Trophoblast cell (in vitro differentiated cells and primary cell): ENCODE measurements at regions not wholly inside any gene's neighbourhood (a gene's known extent, or its start where the extent isn't known, plus 50 kb on each side); places are given as distances from the start of the nearest gene placed in this dataset.

Source experiments
- DNase-seq, 2 donors: peaks; one replicate each; pipeline ENCODE4 v3.0.0-alpha.2; 2016
- H2AFZ ChIP-seq: 2 replicates; pipeline ENCODE4 v1.6.1; 2013; ENCODE audit warnings: low read length, moderate library complexity, mild to moderate bottlenecking; ENCODE audit not compliant: insufficient read depth, poor library complexity
- H2AK5ac ChIP-seq: 2 replicates; pipeline ENCODE4 v1.6.1; 2013; ENCODE audit warnings: mild to moderate bottlenecking, low read length
- H2BK120ac ChIP-seq: 2 replicates; pipeline ENCODE4 v1.6.1; 2013; ENCODE audit warnings: low read length, mild to moderate bottlenecking, moderate library complexity; ENCODE audit not compliant: insufficient read depth, poor library complexity
- H2BK12ac ChIP-seq: 2 replicates; pipeline ENCODE4 v1.6.1; 2013; ENCODE audit warnings: mild to moderate bottlenecking, low read length, moderate library complexity
- H2BK5ac ChIP-seq: 2 replicates; pipeline ENCODE4 v1.6.1; 2013; ENCODE audit warnings: low read length, low read depth, moderate library complexity, mild to moderate bottlenecking; ENCODE audit not compliant: poor library complexity
- H3K14ac ChIP-seq: 2 replicates; pipeline ENCODE4 v1.6.1; 2013; ENCODE audit warnings: mild to moderate bottlenecking, low read length
- H3K18ac ChIP-seq: 2 replicates; pipeline ENCODE4 v1.6.1; 2013; ENCODE audit warnings: mild to moderate bottlenecking, low read length
- H3K23ac ChIP-seq: 2 replicates; pipeline ENCODE4 v1.6.1; 2013; ENCODE audit warnings: low read length
- H3K27ac ChIP-seq: 2 replicates; pipeline ENCODE4 v1.5.1; 2013; ENCODE audit warnings: low read depth, mild to moderate bottlenecking, inconsistent platforms, low read length, moderate library complexity
- H3K27me3 ChIP-seq: 2 replicates; pipeline ENCODE4 v1.6.1; 2013; ENCODE audit warnings: inconsistent platforms, mild to moderate bottlenecking, low read length, moderate library complexity; ENCODE audit not compliant: insufficient read depth
- H3K36me3 ChIP-seq, 2 experiments: 1 replicate in 1 of 2; 2 replicates in 1 of 2; pipeline ENCODE4 v1.6.1; 2013; ENCODE audit warnings: low read length in 2 of 2, mild to moderate bottlenecking in 2 of 2, moderate library complexity in 1 of 2; ENCODE audit not compliant: insufficient read depth in 2 of 2, control insufficient read depth in 1 of 2
- H3K4ac ChIP-seq: 2 replicates; pipeline ENCODE4 v1.6.1; 2013; ENCODE audit warnings: low read depth, mild to moderate bottlenecking, low read length, moderate library complexity
- H3K4me1 ChIP-seq, 2 experiments: 1 replicate in 1 of 2; 2 replicates in 1 of 2; pipeline ENCODE4 v1.6.1; 2013; ENCODE audit warnings: low read length in 2 of 2, mild to moderate bottlenecking in 2 of 2, moderate library complexity in 1 of 2; ENCODE audit not compliant: insufficient read depth in 2 of 2, control insufficient read depth in 1 of 2
- H3K4me2 ChIP-seq: 2 replicates; pipeline ENCODE4 v1.6.1; 2013; ENCODE audit warnings: inconsistent platforms, mild to moderate bottlenecking, low read length, moderate library complexity
- H3K4me3 ChIP-seq: 2 replicates; pipeline ENCODE4 v1.5.1; 2013; ENCODE audit warnings: mild to moderate bottlenecking, low read depth, low read length, inconsistent platforms
- H3K79me1 ChIP-seq: one replicate; pipeline ENCODE4 v1.6.1; 2013; ENCODE audit warnings: low read length
- H3K79me2 ChIP-seq: 2 replicates; pipeline ENCODE4 v1.6.1; 2013; ENCODE audit warnings: low read length, mild to moderate bottlenecking; ENCODE audit not compliant: control insufficient read depth, insufficient read depth, poor library complexity
- H3K9ac ChIP-seq: 2 replicates; pipeline ENCODE4 v1.6.1; 2013; ENCODE audit warnings: mild to moderate bottlenecking, low read length
- H3K9me3 ChIP-seq: 2 replicates; pipeline ENCODE4 v1.6.1; 2013; ENCODE audit warnings: low read depth, mild to moderate bottlenecking, control low read depth, inconsistent platforms, low read length; ENCODE audit not compliant: insufficient read depth
- H4K12ac ChIP-seq: 2 replicates; pipeline ENCODE4 v1.6.1; 2013; ENCODE audit warnings: low read depth, mild to moderate bottlenecking, low read length, moderate library complexity
- H4K8ac ChIP-seq: 2 replicates; pipeline ENCODE4 v1.6.1; 2013; ENCODE audit warnings: low read depth, mild to moderate bottlenecking, low read length, moderate library complexity
- H4K91ac ChIP-seq: one replicate; pipeline ENCODE4 v1.6.1; 2013; ENCODE audit warnings: low read depth, mild to moderate bottlenecking, low read length, moderate library complexity
- WGBS: extraction: QIAGEN DNeasy Blood & Tissue Kit; methylation state at CpG from one replicate; pipeline ENCODE4 v1.1.7; 2013; ENCODE audit warnings: missing lambda C conversion rate; ENCODE audit not compliant: insufficient read length, insufficient coverage; ENCODE audit errors: extremely low coverage; 5-methylcytosine and 5-hydroxymethylcytosine counted together

- H3K36me3 ChIP-seq, result no peaks in the 10 kb centered on the region
- no peak overlapping the region for H2BK5ac ChIP-seq
- H2BK12ac ChIP-seq, result no peak overlapping the region
- no peak overlapping the region for H2AFZ ChIP-seq
- H3K79me2 ChIP-seq, result no peaks in the 10 kb centered on the region
- no peaks in the 10 kb centered on the region for H3K27me3 ChIP-seq
- no peak overlapping the region for H4K12ac ChIP-seq
- no peak overlapping the region for H4K8ac ChIP-seq
- no peak overlapping the region for H3K4ac ChIP-seq
- no peak for DNase-seq
- WGBS, result no CpG with 5 or more reads among the region's 1 CpG
- H3K18ac ChIP-seq, result no peak overlapping the region
- no peaks in the 10 kb centered on the region for H3K4me1 ChIP-seq
- no peak overlapping the region for H3K9ac ChIP-seq
- no peak overlapping the region for H3K4me2 ChIP-seq
- no peak overlapping the region for H2AK5ac ChIP-seq
- H3K27ac ChIP-seq, result no peak overlapping the region
- H4K91ac ChIP-seq, result no peak overlapping the region
- no peaks in the 10 kb centered on the region for H3K9me3 ChIP-seq
- no peak overlapping the region for H2BK120ac ChIP-seq
- no peak overlapping the region for H3K4me3 ChIP-seq
- no peak overlapping the region for H3K23ac ChIP-seq
- H3K14ac ChIP-seq, result no peak overlapping the region
- no peaks in the 10 kb centered on the region for H3K79me1 ChIP-seq
Observed at GRCh38 chr2:199682001-199682400, 169.0 kb downstream of the FTCDNL1 start.

DNA sequence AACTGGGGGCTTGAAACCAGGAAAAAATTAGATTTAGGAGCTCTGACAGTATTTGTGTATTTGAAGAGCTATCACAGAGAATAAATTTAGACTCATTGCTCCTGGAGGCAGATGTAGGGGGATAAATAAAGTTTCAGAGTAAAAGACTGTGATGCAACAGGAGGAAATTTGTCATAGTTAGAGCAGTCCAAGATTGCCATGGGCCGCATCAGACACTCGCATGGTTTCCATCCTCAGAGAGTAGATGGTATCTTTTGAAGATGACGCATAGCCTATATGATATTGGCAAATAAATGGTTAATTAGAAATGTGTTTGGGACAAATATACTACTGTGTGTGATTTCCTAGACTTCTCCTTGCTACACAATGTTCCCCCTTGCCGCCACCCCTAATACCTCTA lies 170.5 kb downstream of the FTCDNL1 start:
- H2BK5ac ChIP-seq, result no peak overlapping the region
- no peak overlapping the region for H3K4ac ChIP-seq
- no peak overlapping the region for H3K14ac ChIP-seq
- H3K4me1 ChIP-seq, result no peaks in the 10 kb centered on the region
- no peak overlapping the region for H2BK120ac ChIP-seq
- no peak for DNase-seq
- no peak overlapping the region for H3K18ac ChIP-seq
- H4K91ac ChIP-seq, result no peak overlapping the region
- H4K12ac ChIP-seq, result no peak overlapping the region
- H4K8ac ChIP-seq, result no peak overlapping the region
- H3K4me3 ChIP-seq, result no peak overlapping the region
- H3K79me1 ChIP-seq, result no peaks in the 10 kb centered on the region
- no peak overlapping the region for H3K23ac ChIP-seq
- WGBS, result no CpG with 5 or more reads among the region's 4 CpGs
- no peak overlapping the region for H3K4me2 ChIP-seq
- H3K79me2 ChIP-seq, result no peaks in the 10 kb centered on the region
- no peaks in the 10 kb centered on the region for H3K36me3 ChIP-seq
- no peak overlapping the region for H3K27ac ChIP-seq
- H3K27me3 ChIP-seq, result no peaks in the 10 kb centered on the region
- no peak overlapping the region for H2AFZ ChIP-seq
- no peak overlapping the region for H2AK5ac ChIP-seq
- no peaks in the 10 kb centered on the region for H3K9me3 ChIP-seq
- H3K9ac ChIP-seq, result no peak overlapping the region
- no peak overlapping the region for H2BK12ac ChIP-seq

GRCh38 chr2:199679883-199680282 lies 171.1 kb downstream of the FTCDNL1 start:
- Histone ChIP-seq H3K27me3 (no peaks in the 10 kb centered on the region), H3K18ac (no peak overlapping the region), H3K4me3 (no peak overlapping the region), H4K91ac (no peak overlapping the region), H3K79me2 (no peaks in the 10 kb centered on the region), H4K12ac (no peak overlapping the region), H3K79me1 (no peaks in the 10 kb centered on the region), H2AK5ac (no peak overlapping the region), H4K8ac (no peak overlapping the region), H2BK5ac (no peak overlapping the region), H3K14ac (no peak overlapping the region), H2BK120ac (no peak overlapping the region), H3K4me2 (no peak overlapping the region), H3K36me3 (no peaks in the 10 kb centered on the region), H3K4me1 (no peaks in the 10 kb centered on the region), H3K9ac (no peak overlapping the region), H2AFZ (no peak overlapping the region), H3K4ac (no peak overlapping the region), H3K23ac (no peak overlapping the region), H3K27ac (no peak overlapping the region), H3K9me3 (no peaks in the 10 kb centered on the region), H2BK12ac (no peak overlapping the region)
- WGBS, result no CpG with 5 or more reads among the region's 1 CpG
- DNase-seq, result no peak

- H2BK120ac ChIP-seq, result no peak overlapping the region
- no peak overlapping the region for H4K8ac ChIP-seq
- no peak overlapping the region for H2BK12ac ChIP-seq
- H3K4me1 ChIP-seq, result no peaks in the 10 kb centered on the region
- no peak for DNase-seq
- no peak overlapping the region for H2AK5ac ChIP-seq
- H3K79me2 ChIP-seq, result no peaks in the 10 kb centered on the region
- no peak overlapping the region for H3K4me2 ChIP-seq
- WGBS, result no CpG with 5 or more reads among the region's 4 CpGs
- H3K4ac ChIP-seq, result no peak overlapping the region
- H3K18ac ChIP-seq, result no peak overlapping the region
- no peak overlapping the region for H4K91ac ChIP-seq
- no peak overlapping the region for H3K23ac ChIP-seq
- H3K9ac ChIP-seq, result no peak overlapping the region
- H4K12ac ChIP-seq, result no peak overlapping the region
- H3K27me3 ChIP-seq, result no peaks in the 10 kb centered on the region
- no peak overlapping the region for H2AFZ ChIP-seq
- no peaks in the 10 kb centered on the region for H3K79me1 ChIP-seq
- no peak overlapping the region for H2BK5ac ChIP-seq
- H3K27ac ChIP-seq, result no peak overlapping the region
- H3K36me3 ChIP-seq, result no peaks in the 10 kb centered on the region
- no peak overlapping the region for H3K4me3 ChIP-seq
- H3K14ac ChIP-seq, result no peak overlapping the region
- H3K9me3 ChIP-seq, result no peaks in the 10 kb centered on the region
Observed at GRCh38 chr2:199677881-199678280, 173.1 kb downstream of the FTCDNL1 start.
